ENCODE measurements at regions not wholly inside any gene's neighbourhood (a gene's known extent, or its start where the extent isn't known, plus 50 kb on each side); places are given as distances from the start of the nearest gene placed in this dataset.

- Histone ChIP-seq H2BK120ac (ENCODE audit: low read depth, low read length) (no peak overlapping the region), H2BK5ac (ENCODE audit: low read depth, low read length, poor library complexity, severe bottlenecking) (no peak overlapping the region), H4K20me1 (ENCODE audit: insufficient read depth, low read length) (no peaks in the 10 kb centered on the region), H2BK20ac (ENCODE audit: low read depth, low read length) (no peak overlapping the region), H3K27ac (ENCODE audit: insufficient read depth, low read length) (no peak overlapping the region), H2AK9ac (replicated peaks; ENCODE audit: low read depth, low read length, poor library complexity) (no peak overlapping the region), H3K23ac (ENCODE audit: low read depth, low read length) (no peak overlapping the region), H3K9me1 (ENCODE audit: insufficient read depth, low read length) (no peaks in the 10 kb centered on the region), H3K27me3 (ENCODE audit: control insufficient read depth, insufficient read depth, low read length) (no peaks in the 10 kb centered on the region), H3K4ac (ENCODE audit: low read depth, low read length) (no peak overlapping the region), H3K18ac (ENCODE audit: low read depth, low read length) (no peak overlapping the region), H3K9ac (ENCODE audit: low read depth, low read length) (no peak overlapping the region), H3K79me1 (ENCODE audit: low read depth in 1 of 2, low read length in 2 of 2) (no peaks in the 10 kb centered on the region), H2BK15ac (ENCODE audit: low read depth, low read length) (no peak overlapping the region), H3K56ac (ENCODE audit: extremely low read depth, insufficient read depth, low read length) (no peak overlapping the region), H4K5ac (ENCODE audit: low read depth, low read length) (no peak overlapping the region), H4K91ac (ENCODE audit: insufficient read depth, low read depth, low read length) (no peak overlapping the region), H3K4me2 (ENCODE audit: low read depth, low read length) (no peak overlapping the region), H3K14ac (replicated peaks; ENCODE audit: low read depth, low read length) (no peak overlapping the region), H4K8ac (ENCODE audit: low read depth in 2 of 2, low read length in 2 of 2) (no peak overlapping the region), H3K9me3 (ENCODE audit: control insufficient read depth, insufficient read depth, low read length) (no peaks in the 10 kb centered on the region), H2AK5ac (ENCODE audit: low read depth, low read length) (no peak overlapping the region), H3K36me3 (ENCODE audit: control insufficient read depth, insufficient read depth, low read length) (no peaks in the 10 kb centered on the region), H3K4me3 (ENCODE audit: insufficient read depth, low read depth, low read length) (no peak overlapping the region), H2AFZ (replicated peaks; ENCODE audit: low read length, poor library complexity) (no peak overlapping the region), H3K4me1 (ENCODE audit: control insufficient read depth, insufficient read depth, low read length) (no peaks in the 10 kb centered on the region)
- intact Hi-C loops (cut with micrococcal nuclease) (no loop called here), dilution Hi-C loops (cut with HindIII; ENCODE audit: low sequenced_read_pairs, unreplicated experiment) (no loop called here), in situ Hi-C loops (cut with MboI; ENCODE audit: low sequenced_read_pairs) (no loop called here)
- DNase-seq (no peak), ATAC-seq (ENCODE audit: low read depth) (no peak)
- no TSS peak for BruUV-seq (replicated peaks)
- TF ChIP-seq CEBPB (IDR thresholded peaks at IDR 0.05; ENCODE audit: low read depth, low read length) (no peak), RAD21 (IDR thresholded peaks at IDR 0.05; ENCODE audit: low read length) (no peak), CTCF (conservative IDR thresholded peaks at IDR 0.05; ENCODE audit: low read depth, low read length) (no peak), BHLHE40 (IDR thresholded peaks at IDR 0.05; ENCODE audit: low read depth, low read length) (no peak), MXI1 (IDR thresholded peaks at IDR 0.05; ENCODE audit: borderline replicate concordance, low read depth, low read length) (no peak), SMC3 (IDR thresholded peaks at IDR 0.05; ENCODE audit: low read depth, low read length) (no peak), CHD1 (IDR thresholded peaks at IDR 0.05; ENCODE audit: low read depth, low read length) (no peak), ELK1 (IDR thresholded peaks at IDR 0.05; ENCODE audit: borderline replicate concordance, low read depth, low read length) (no peak), NFE2L2 (IDR thresholded peaks at IDR 0.05; ENCODE audit: low read depth, low read length) (no peak), FOS (IDR thresholded peaks at IDR 0.05; ENCODE audit: low read depth, low read length) (no peak), RFX5 (IDR thresholded peaks at IDR 0.05; ENCODE audit: low read depth, low read length) (no peak), MAFK (IDR thresholded peaks at IDR 0.05; ENCODE audit: low read depth, low read length) (no peak), MAZ (IDR thresholded peaks at IDR 0.05; ENCODE audit: borderline replicate concordance, low read depth, low read length) (no peak), POLR2A (IDR thresholded peaks at IDR 0.05; ENCODE audit: low read depth, low read length) (no peak), RCOR1 (IDR thresholded peaks at IDR 0.05; ENCODE audit: insufficient replicate concordance, low read length) (no peak), USF2 (IDR thresholded peaks at IDR 0.05; ENCODE audit: low read depth, low read length) (no peak)
- CTCF ChIA-PET, result no interaction called here
- no CpG with 5 or more reads among the region's 1 CpG for WGBS, 2 experiments (ENCODE audit: extremely low coverage in 2 of 2, insufficient read length in 1 of 2)
- POLR2A ChIA-PET (ENCODE audit: unreplicated experiment), result no interaction called here
Measured at GRCh38 chr6:40171343-40171742, 237.1 kb upstream of the MOCS1 start.

Measured in IMR-90 (cell line).